A549 (cell line): ENCODE measurements at regions not wholly inside any gene's neighbourhood (a gene's known extent, or its start where the extent isn't known, plus 50 kb on each side); places are given as distances from the start of the nearest gene placed in this dataset.

Source experiments
- ATAC-seq, 2 experiments: fragments of 200-7000 bp in 1 of 2; fragments of >200 bp in 1 of 2; cut with Nextera tagmentation in 1 of 2; cut with Tn5 transposase in 1 of 2; 3 replicates each; pipeline versions ENCODE4 v1.8.0 to v1.9.1; 2018 to 2020; ENCODE audit warnings: mild to moderate bottlenecking in 1 of 2, moderate library complexity in 1 of 2
- CTCF ChIA-PET: fragments of 300-600 bp; sonication (Branson Sonifier 250); formaldehyde crosslinking; extraction: SDS; loops from one replicate; lab custom pipeline; 2021; ENCODE audit warnings: antibody characterized with exemption, inconsistent platforms; lab: Yijun Ruan, JAX
- POLR2A ChIA-PET: fragments of 350-600 bp; formaldehyde crosslinking; extraction: SDS; loops from one replicate; lab custom pipeline; 2021; ENCODE audit warnings: antibody characterized with exemption, inconsistent platforms; lab: Yijun Ruan, JAX
- DNase-seq, 2 experiments: peaks; one replicate each; pipeline versions ENCODE4 v3.0.0 to v3.0.0-alpha.2; 2011 to 2016; ENCODE audit warnings: low read depth in 1 of 2, low spot score in 1 of 2
- FAIRE-seq: peaks from 2 replicates; lab custom pipeline; 2011; peaks lifted over from hg19 to GRCh38; lab: Jason Lieb, UNC
- H3K27ac ChIP-seq, 2 experiments: fragments of >200 bp; sonication (Bioruptor Twin); formaldehyde crosslinking; 3 replicates each; pipeline ENCODE4 v1.5.1; 2016 to 2017
- H3K4me1 ChIP-seq: fragments of >200 bp; sonication (Bioruptor Twin); formaldehyde crosslinking; 3 replicates; pipeline ENCODE4 v1.6.1; 2016
- H3K4me2 ChIP-seq: fragments of >200 bp; sonication (Bioruptor Twin); formaldehyde crosslinking; 3 replicates; pipeline ENCODE4 v1.6.1; 2016
- H3K4me3 ChIP-seq: fragments of >200 bp; sonication (Bioruptor Twin); formaldehyde crosslinking; 3 replicates; pipeline ENCODE4 v1.5.1; 2016
- H3K9me3 ChIP-seq: fragments of >200 bp; sonication (Bioruptor Twin); formaldehyde crosslinking; 3 replicates; pipeline ENCODE4 v1.6.1; 2016
- BHLHE40 ChIP-seq: IDR thresholded peaks from 2 replicates; pipeline ENCODE4 v1.6.1; 2012; ENCODE audit warnings: low read depth, low read length, inconsistent platforms
- CHD4 ChIP-seq: fragments of 200-600 bp; sonication (generic); IDR thresholded peaks from 2 replicates; pipeline ENCODE4 v1.6.1; 2016; ENCODE audit warnings: antibody characterized with exemption, mild to moderate bottlenecking, borderline replicate concordance
- CTCF ChIP-seq: fragments of >200 bp; sonication (Bioruptor Twin); formaldehyde crosslinking; IDR thresholded peaks from 3 replicates; pipeline ENCODE4 v1.5.1; 2016
- EHF ChIP-seq: fragments of 250-450 bp; sonication (Bioruptor Pico); IDR thresholded peaks from 2 replicates; pipeline ENCODE4 v1.5.0; 2020; ENCODE audit warnings: mild to moderate bottlenecking
- EP300 ChIP-seq, 2 experiments: fragments of >200 bp; sonication (Bioruptor Twin); formaldehyde crosslinking; IDR thresholded peaks; 2 replicates in 1 of 2; 3 replicates in 1 of 2; pipeline ENCODE4 v1.6.1; 2016 to 2017
- FOXS1 ChIP-seq: fragments of 250-450 bp; sonication (Bioruptor Pico); IDR thresholded peaks from 2 replicates; pipeline ENCODE4 v1.5.0; 2020; ENCODE audit warnings: mild to moderate bottlenecking, moderate library complexity
- HEYL ChIP-seq: fragments of 250-450 bp; sonication (Bioruptor Pico); IDR thresholded peaks from 2 replicates; pipeline ENCODE4 v1.8.0; 2021; ENCODE audit warnings: mild to moderate bottlenecking, moderate library complexity
- HOXA7 ChIP-seq: fragments of 250-450 bp; sonication (Bioruptor Pico); IDR thresholded peaks from 2 replicates; pipeline ENCODE4 v1.5.0; 2020; ENCODE audit warnings: mild to moderate bottlenecking, moderate library complexity
- HOXB13 ChIP-seq: fragments of 250-450 bp; sonication (Bioruptor Pico); IDR thresholded peaks from 2 replicates; pipeline ENCODE4 v1.5.0; 2020; ENCODE audit warnings: low read depth, mild to moderate bottlenecking, moderate library complexity
- HOXB5 ChIP-seq: fragments of 250-450 bp; sonication (Bioruptor Pico); IDR thresholded peaks from 2 replicates; pipeline ENCODE4 v1.5.0; 2020; ENCODE audit warnings: mild to moderate bottlenecking, moderate library complexity
- KDM5A ChIP-seq: fragments of 200-600 bp; sonication (generic); IDR thresholded peaks from 2 replicates; pipeline ENCODE4 v1.6.1; 2016; ENCODE audit warnings: antibody characterized with exemption, mild to moderate bottlenecking
- MAFK ChIP-seq: fragments of 450-650 bp; IDR thresholded peaks from 2 replicates; pipeline ENCODE4 v1.6.1; 2014; ENCODE audit not compliant: partially characterized antibody
- NPAS2 ChIP-seq: fragments of 250-450 bp; sonication (Bioruptor Pico); IDR thresholded peaks from 2 replicates; pipeline ENCODE4 v1.8.0; 2022; ENCODE audit warnings: mild to moderate bottlenecking, moderate library complexity, borderline replicate concordance
- RARB ChIP-seq: fragments of 250-450 bp; sonication (Bioruptor Pico); IDR thresholded peaks from 2 replicates; pipeline ENCODE4 v1.8.0; 2021; ENCODE audit warnings: mild to moderate bottlenecking, moderate library complexity
- RCOR1 ChIP-seq: fragments of 150-350 bp; IDR thresholded peaks from 2 replicates; pipeline ENCODE4 v1.6.1; 2014; ENCODE audit warnings: antibody characterized with exemption, low read length, low read depth
- TFCP2L1 ChIP-seq: fragments of 250-450 bp; sonication (Bioruptor Pico); IDR thresholded peaks from 2 replicates; pipeline ENCODE4 v1.5.0; 2021; ENCODE audit warnings: mild to moderate bottlenecking
- ZNF302 ChIP-seq: fragments of 250-450 bp; sonication (Bioruptor Pico); IDR thresholded peaks from 2 replicates; pipeline ENCODE4 v1.9.0; 2021; ENCODE audit warnings: inconsistent platforms, mild to moderate bottlenecking, moderate library complexity
- WGBS: methylation state at CpG from one replicate; pipeline ENCODE4 v1.1.6; 2017; ENCODE audit errors: missing lambda C conversion rate; 5-methylcytosine and 5-hydroxymethylcytosine counted together
- TF ChIP-seq, protein P1 (sequence below): fragments of >200 bp; sonication (Bioruptor Twin); formaldehyde crosslinking; IDR thresholded peaks from 2 replicates; pipeline ENCODE4 v1.6.1; 2016
- TF ChIP-seq, protein P2 (sequence below): fragments of 250-450 bp; sonication (Bioruptor Pico); IDR thresholded peaks from 2 replicates; pipeline ENCODE4 v1.5.0; 2021; ENCODE audit warnings: mild to moderate bottlenecking, moderate library complexity, borderline replicate concordance
- TF ChIP-seq, protein P3 (sequence below): fragments of 450-650 bp; IDR thresholded peaks from 2 replicates; pipeline ENCODE4 v1.6.1; 2014; ENCODE audit warnings: antibody characterized with exemption

- 55% methylated on average over 4 of the region's 7 CpGs for WGBS
- no peak for ATAC-seq
- H3K9me3 ChIP-seq = no peaks in the 10 kb centered on the region
- H3K4me1 ChIP-seq = no peaks in the 10 kb centered on the region
- ChIA-PET POLR2A (no interaction called here), CTCF (no interaction called here)
- no peak overlapping the region for H3K27ac ChIP-seq
- H3K4me2 ChIP-seq = no peak overlapping the region
- FAIRE-seq = no peak
- H3K4me3 ChIP-seq = no peak overlapping the region
- TF ChIP-seq HEYL (CRISPR knock-in tag) (no peak), BHLHE40 (no peak), RCOR1 (no peak), CHD4 (no peak), HOXB13 (CRISPR knock-in tag) (no peak), EHF (CRISPR knock-in tag) (no peak), NPAS2 (CRISPR knock-in tag) (no peak)
- TF ChIP-seq, protein P1, sequence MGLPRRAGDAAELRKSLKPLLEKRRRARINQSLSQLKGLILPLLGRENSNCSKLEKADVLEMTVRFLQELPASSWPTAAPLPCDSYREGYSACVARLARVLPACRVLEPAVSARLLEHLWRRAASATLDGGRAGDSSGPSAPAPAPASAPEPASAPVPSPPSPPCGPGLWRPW = no peak
- TF ChIP-seq, protein P2, sequence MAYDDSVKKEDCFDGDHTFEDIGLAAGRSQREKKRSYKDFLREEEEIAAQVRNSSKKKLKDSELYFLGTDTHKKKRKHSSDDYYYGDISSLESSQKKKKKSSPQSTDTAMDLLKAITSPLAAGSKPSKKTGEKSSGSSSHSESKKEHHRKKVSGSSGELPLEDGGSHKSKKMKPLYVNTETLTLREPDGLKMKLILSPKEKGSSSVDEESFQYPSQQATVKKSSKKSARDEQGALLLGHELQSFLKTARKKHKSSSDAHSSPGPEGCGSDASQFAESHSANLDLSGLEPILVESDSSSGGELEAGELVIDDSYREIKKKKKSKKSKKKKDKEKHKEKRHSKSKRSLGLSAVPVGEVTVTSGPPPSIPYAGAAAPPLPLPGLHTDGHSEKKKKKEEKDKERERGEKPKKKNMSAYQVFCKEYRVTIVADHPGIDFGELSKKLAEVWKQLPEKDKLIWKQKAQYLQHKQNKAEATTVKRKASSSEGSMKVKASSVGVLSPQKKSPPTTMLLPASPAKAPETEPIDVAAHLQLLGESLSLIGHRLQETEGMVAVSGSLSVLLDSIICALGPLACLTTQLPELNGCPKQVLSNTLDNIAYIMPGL = no peak
- DNase-seq = no peak
These were observed 486.7 kb downstream of the PRR32 start for GRCh38 chrX:127306262-127306661.

DNA sequence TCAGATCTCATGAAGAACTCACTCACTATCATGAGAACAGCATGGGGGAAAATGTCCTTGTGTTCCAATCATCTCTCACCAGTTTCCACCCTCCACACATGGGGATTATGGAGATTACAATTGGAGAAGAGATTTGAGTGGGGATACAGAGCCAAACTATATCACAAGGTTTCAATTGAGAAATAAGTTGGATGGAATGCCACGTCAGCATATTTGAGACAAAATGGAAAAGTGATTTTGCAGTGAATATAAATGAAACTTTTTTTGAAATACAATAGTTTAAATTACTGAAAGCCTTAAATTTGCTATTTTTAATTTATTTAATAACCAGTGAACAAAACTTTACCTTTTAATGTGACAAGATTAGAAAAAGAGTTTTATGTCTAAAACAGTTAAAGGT lies 494.1 kb downstream of the PRR32 start:
- Histone ChIP-seq H3K4me2 (no peak overlapping the region), H3K9me3 (no peaks in the 10 kb centered on the region)
- CTCF ChIA-PET = no interaction called here
- TF ChIP-seq MAFK (peak; percentile 92), HOXB5 (CRISPR knock-in tag) (no peak), CTCF (no peak), RARB (CRISPR knock-in tag) (no peak), HOXA7 (CRISPR knock-in tag) (no peak), TFCP2L1 (CRISPR knock-in tag) (no peak)
- TF ChIP-seq, protein P1 = no peak
- TF ChIP-seq, protein P3, sequence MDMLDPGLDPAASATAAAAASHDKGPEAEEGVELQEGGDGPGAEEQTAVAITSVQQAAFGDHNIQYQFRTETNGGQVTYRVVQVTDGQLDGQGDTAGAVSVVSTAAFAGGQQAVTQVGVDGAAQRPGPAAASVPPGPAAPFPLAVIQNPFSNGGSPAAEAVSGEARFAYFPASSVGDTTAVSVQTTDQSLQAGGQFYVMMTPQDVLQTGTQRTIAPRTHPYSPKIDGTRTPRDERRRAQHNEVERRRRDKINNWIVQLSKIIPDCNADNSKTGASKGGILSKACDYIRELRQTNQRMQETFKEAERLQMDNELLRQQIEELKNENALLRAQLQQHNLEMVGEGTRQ = no peak
- TF ChIP-seq, all 56 proteins: peak for 1
- no peak overlapping the region for H3K27ac ChIP-seq
- no peak overlapping the region for H3K4me3 ChIP-seq
- WGBS = 3% methylated on average over 1 of the region's 1 CpG
- FAIRE-seq (no peak), DNase-seq (no peak), ATAC-seq (no peak)
- H3K4me1 ChIP-seq = no peaks in the 10 kb centered on the region
- POLR2A ChIA-PET = no interaction called here

GRCh38 chrX:127317159-127317558 lies 497.6 kb downstream of the PRR32 start:
- FAIRE-seq (no peak), ATAC-seq (no peak), DNase-seq (no peak)
- ChIA-PET POLR2A (no interaction called here), CTCF (no interaction called here)
- no peaks in the 10 kb centered on the region for H3K9me3 ChIP-seq
- TF ChIP-seq EP300 (IDR thresholded peaks at IDR 0.05) = no peak
- TF ChIP-seq HOXA7 (CRISPR knock-in tag) = no peak
- no peak for TF ChIP-seq KDM5A
- TF ChIP-seq FOXS1 (CRISPR knock-in tag) = no peak
- TF ChIP-seq, protein P3 = no peak
- TF ChIP-seq ZNF302 (CRISPR knock-in tag) = no peak
- no peak overlapping the region for H3K27ac ChIP-seq
- no peak overlapping the region for H3K4me2 ChIP-seq
- H3K4me3 ChIP-seq = no peak overlapping the region
- no peaks in the 10 kb centered on the region for H3K4me1 ChIP-seq
- 0% methylated on average over 2 of the region's 2 CpGs for WGBS
